Endothelial cell (in vitro differentiated cells): ENCODE measurements at regions not wholly inside any gene's neighbourhood (a gene's known extent, or its start where the extent isn't known, plus 50 kb on each side); places are given as distances from the start of the nearest gene placed in this dataset.
A peak's percentile ranks its signal among the peaks of the same experiment; 100 is the strongest.

ENCODE experiments used
- DNase-seq: peaks from one replicate; pipeline ENCODE4 v3.0.0; 2021; ENCODE audit warnings: low spot score
- H3K27ac Mint-ChIP-seq: one replicate; pipeline ENCODE4 v1.8.0; 2021; ENCODE audit warnings: mixed read lengths, inconsistent platforms; ENCODE audit not compliant: unreplicated experiment
- H3K27me3 Mint-ChIP-seq: one replicate; pipeline ENCODE4 v1.8.0; 2021; ENCODE audit warnings: mild to moderate bottlenecking, moderate library complexity, mixed read lengths, inconsistent platforms; ENCODE audit not compliant: unreplicated experiment
- H3K36me3 Mint-ChIP-seq: one replicate; pipeline ENCODE4 v1.8.0; 2021; ENCODE audit warnings: mild to moderate bottlenecking, low read depth, mixed read lengths, inconsistent platforms; ENCODE audit not compliant: unreplicated experiment
- H3K4me1 Mint-ChIP-seq: one replicate; pipeline ENCODE4 v1.8.0; 2021; ENCODE audit warnings: mild to moderate bottlenecking, mixed read lengths, inconsistent platforms; ENCODE audit not compliant: unreplicated experiment
- H3K4me3 Mint-ChIP-seq: one replicate; pipeline ENCODE4 v1.8.0; 2021; ENCODE audit warnings: mild to moderate bottlenecking, mixed read lengths, inconsistent platforms; ENCODE audit not compliant: unreplicated experiment
- H3K9me3 Mint-ChIP-seq: one replicate; pipeline ENCODE4 v1.8.0; 2021; ENCODE audit warnings: mixed read lengths, inconsistent platforms; ENCODE audit not compliant: unreplicated experiment
- TF ChIP-seq, protein P1 (sequence below): fragments of 200-600 bp; sonication (generic); IDR thresholded peaks from one replicate; pipeline ENCODE4 v1.5.0; 2021; ENCODE audit warnings: antibody characterized with exemption; ENCODE audit not compliant: unreplicated experiment

DNA sequence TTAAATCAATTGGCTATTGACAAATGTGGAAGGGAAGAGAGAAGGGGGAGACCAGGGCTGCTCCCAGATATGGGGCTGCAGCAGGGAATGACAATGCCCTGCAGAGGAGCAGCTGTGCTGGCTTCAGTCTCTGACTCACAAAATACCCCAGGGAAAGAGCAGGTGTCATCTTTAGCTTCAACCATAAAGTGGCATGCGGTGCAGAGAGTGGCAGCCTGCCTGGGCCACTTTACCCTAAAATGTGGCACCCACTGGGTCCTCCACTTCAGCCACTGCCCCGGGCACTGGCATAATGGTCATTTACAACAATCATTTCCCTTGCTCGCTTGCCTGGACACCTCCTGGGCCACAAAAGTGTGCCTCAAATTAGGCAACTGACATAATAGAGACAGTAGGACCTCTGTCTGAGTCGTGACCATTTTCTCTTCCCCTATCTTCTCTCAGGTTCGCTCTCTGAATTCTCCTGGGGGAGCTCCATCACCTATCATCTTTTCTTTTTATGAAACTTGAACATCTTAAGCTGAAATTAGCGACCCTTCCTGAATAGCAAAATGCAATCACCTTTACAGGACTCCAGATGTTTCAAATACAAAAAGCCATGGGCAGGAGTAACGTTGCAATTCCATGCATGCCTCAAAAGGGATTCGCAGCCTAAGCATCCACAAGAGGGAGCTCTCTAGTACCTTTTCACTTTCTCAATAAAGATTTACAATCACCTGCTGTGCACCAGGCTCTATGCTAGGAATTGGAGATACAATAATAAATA lies 179.9 kb upstream of the ATF7IP start:
- Mint-ChIP-seq H3K4me1 (peaks cover 14% of the 10 kb centered on the region), H3K36me3 (no peaks in the 10 kb centered on the region), H3K9me3 (no peaks in the 10 kb centered on the region), H3K4me3 (no peak overlapping the region), H3K27ac (no peak overlapping the region), H3K27me3 (peaks cover 4% of the 10 kb centered on the region)
- TF ChIP-seq, protein P1, sequence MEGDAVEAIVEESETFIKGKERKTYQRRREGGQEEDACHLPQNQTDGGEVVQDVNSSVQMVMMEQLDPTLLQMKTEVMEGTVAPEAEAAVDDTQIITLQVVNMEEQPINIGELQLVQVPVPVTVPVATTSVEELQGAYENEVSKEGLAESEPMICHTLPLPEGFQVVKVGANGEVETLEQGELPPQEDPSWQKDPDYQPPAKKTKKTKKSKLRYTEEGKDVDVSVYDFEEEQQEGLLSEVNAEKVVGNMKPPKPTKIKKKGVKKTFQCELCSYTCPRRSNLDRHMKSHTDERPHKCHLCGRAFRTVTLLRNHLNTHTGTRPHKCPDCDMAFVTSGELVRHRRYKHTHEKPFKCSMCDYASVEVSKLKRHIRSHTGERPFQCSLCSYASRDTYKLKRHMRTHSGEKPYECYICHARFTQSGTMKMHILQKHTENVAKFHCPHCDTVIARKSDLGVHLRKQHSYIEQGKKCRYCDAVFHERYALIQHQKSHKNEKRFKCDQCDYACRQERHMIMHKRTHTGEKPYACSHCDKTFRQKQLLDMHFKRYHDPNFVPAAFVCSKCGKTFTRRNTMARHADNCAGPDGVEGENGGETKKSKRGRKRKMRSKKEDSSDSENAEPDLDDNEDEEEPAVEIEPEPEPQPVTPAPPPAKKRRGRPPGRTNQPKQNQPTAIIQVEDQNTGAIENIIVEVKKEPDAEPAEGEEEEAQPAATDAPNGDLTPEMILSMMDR: peak; percentile 59
- DNase-seq: peak; percentile 48

DNA sequence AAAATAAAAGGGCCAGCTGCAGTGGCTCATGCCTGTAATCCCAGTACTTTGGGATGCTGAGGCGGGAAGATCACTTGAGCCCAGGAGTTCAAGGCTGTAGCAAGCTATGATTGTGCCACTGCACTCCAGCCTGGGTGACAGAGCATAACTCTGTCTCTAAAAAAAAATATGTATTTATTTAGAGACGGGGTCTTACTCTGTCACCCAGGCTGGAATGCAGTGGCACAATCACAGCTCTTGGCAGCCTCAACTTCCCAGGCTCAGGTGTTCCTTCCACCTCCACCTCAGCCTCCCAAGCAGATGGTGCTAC lies 179.3 kb upstream of the ATF7IP start:
- H3K4me3 Mint-ChIP-seq: no peak overlapping the region
- no peak overlapping the region for H3K27ac Mint-ChIP-seq
- no peak for DNase-seq
- H3K27me3 Mint-ChIP-seq: peaks cover 4% of the 10 kb centered on the region
- H3K4me1 Mint-ChIP-seq: peaks cover 14% of the 10 kb centered on the region
- TF ChIP-seq, protein P1: no peak
- no peaks in the 10 kb centered on the region for H3K36me3 Mint-ChIP-seq
- no peaks in the 10 kb centered on the region for H3K9me3 Mint-ChIP-seq

DNA sequence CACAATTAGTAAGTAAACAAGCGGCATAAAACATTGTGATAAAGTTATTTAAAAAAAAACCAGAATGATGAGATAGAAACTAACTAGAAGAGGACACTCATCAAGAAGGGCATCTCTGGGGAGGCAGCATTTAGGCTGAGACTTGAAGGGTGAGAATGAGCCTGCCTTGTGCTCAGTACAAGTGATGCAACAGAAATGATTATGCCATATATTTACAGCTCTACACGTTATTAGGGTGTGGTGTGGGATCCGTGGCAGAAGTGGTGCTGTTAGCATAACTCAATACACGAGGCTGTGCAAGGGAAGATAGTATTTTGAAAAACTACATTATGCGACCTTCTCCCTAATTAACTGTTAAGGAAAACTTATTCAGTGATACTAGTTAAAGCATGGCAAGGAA lies 178.5 kb upstream of the ATF7IP start:
- H3K4me3 Mint-ChIP-seq: no peak overlapping the region
- H3K9me3 Mint-ChIP-seq: no peaks in the 10 kb centered on the region
- no peak overlapping the region for H3K27ac Mint-ChIP-seq
- H3K36me3 Mint-ChIP-seq: no peaks in the 10 kb centered on the region
- TF ChIP-seq, protein P1: no peak
- no peak for DNase-seq
- H3K27me3 Mint-ChIP-seq: peaks cover 4% of the 10 kb centered on the region
- H3K4me1 Mint-ChIP-seq: peaks cover 18% of the 10 kb centered on the region

DNA sequence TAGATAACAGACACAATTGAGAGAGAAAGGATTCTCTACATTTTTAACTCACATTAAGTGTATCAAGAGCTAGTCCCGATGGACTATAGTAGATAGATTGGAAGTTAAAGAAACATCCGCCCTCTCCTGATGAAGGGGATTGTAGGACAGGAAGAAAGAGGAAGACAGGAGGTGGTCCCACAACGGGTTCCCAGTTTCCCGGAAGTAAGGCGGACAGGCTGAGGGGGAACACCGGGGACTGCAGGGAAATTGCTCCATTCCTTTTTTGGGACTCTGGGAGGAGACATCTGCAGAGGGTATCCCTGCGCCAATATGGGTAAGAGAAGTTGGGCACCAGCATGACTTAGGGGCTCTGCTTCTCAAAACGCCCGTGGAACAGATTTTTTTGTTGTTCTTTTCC lies 177.5 kb upstream of the ATF7IP start:
- no peak for DNase-seq
- peaks cover 4% of the 10 kb centered on the region for H3K27me3 Mint-ChIP-seq
- peaks cover 18% of the 10 kb centered on the region for H3K4me1 Mint-ChIP-seq
- TF ChIP-seq, protein P1: no peak
- no peak overlapping the region for H3K27ac Mint-ChIP-seq
- no peaks in the 10 kb centered on the region for H3K9me3 Mint-ChIP-seq
- H3K4me3 Mint-ChIP-seq: no peak overlapping the region
- H3K36me3 Mint-ChIP-seq: no peaks in the 10 kb centered on the region

DNA sequence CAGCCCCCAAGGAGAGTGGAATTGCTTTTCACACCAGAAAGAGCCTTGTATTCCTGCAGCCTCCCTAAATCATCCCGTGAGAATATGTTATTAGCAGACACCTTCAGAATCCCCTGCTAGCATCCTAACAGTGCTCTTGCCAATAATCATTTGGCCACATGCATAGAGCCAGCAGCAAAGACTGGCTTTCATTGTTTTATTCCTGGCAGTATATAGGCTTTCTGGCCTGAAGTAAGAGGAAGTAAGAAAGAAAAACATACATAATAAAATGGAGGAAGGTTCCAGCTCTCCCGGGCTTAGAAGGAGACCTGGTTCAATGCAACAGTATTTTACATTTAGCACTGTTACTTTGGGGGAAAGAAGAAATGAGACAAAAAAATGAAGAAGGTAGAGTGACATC lies 176.7 kb upstream of the ATF7IP start:
- Mint-ChIP-seq H3K4me3 (no peak overlapping the region), H3K27ac (no peak overlapping the region)
- TF ChIP-seq, protein P1: no peak

More for the DNA sequence above, 176.7 kb upstream of the ATF7IP start:
- no peak for DNase-seq
- H3K9me3 Mint-ChIP-seq: no peaks in the 10 kb centered on the region
- no peaks in the 10 kb centered on the region for H3K36me3 Mint-ChIP-seq
- peaks cover 4% of the 10 kb centered on the region for H3K27me3 Mint-ChIP-seq
- peaks cover 18% of the 10 kb centered on the region for H3K4me1 Mint-ChIP-seq
